ENCODE measurements at regions not wholly inside any gene's neighbourhood (a gene's known extent, or its start where the extent isn't known, plus 50 kb on each side); places are given as distances from the start of the nearest gene placed in this dataset.
A peak's percentile ranks its signal among the peaks of the same experiment; 100 is the strongest.
"Not testable (repeated sequence)": the region's sequence is repeated elsewhere in the genome, so short reads cannot be mapped to it uniquely, and the experiment has no call there.

- ATAC-seq; H3K4me1 ChIP-seq (replicated peaks in 1 of 2; ENCODE audit: control insufficient read depth in 2 of 2, insufficient read depth in 2 of 2, low read length in 2 of 2); H3K9ac ChIP-seq (ENCODE audit: insufficient read depth in 1 of 2, low read depth in 2 of 2, low read length in 2 of 2); in situ Hi-C loops (cut with MboI); H3K9me1 ChIP-seq (ENCODE audit: control insufficient read depth, insufficient read depth, low read length); BruUV-seq (replicated peaks); CTCF ChIA-PET (ENCODE audit: low intra/inter-chr PET ratio); H3K4me2 ChIP-seq (ENCODE audit: insufficient read depth, low read length); H2AFZ ChIP-seq (ENCODE audit: low read depth, low read length); H3K27ac ChIP-seq (ENCODE audit: extremely low read depth, low read depth, low read length); H3K27me3 ChIP-seq (ENCODE audit: control insufficient read depth in 2 of 2, insufficient read depth in 2 of 2, low read length in 2 of 2); DNase-seq (ENCODE audit: extremely low read depth in 1 of 4, low spot score in 3 of 4); H3K9me3 ChIP-seq (replicated peaks; ENCODE audit: control insufficient read depth, insufficient read depth, low read depth, low read length); POLR2A ChIA-PET; intact Hi-C loops (cut with micrococcal nuclease); H3K36me3 ChIP-seq (ENCODE audit: control insufficient read depth, insufficient read depth, low read length); H3K79me2 ChIP-seq (ENCODE audit: control insufficient read depth, insufficient read depth, low read length); FAIRE-seq; H4K20me1 ChIP-seq (replicated peaks; ENCODE audit: control insufficient read depth, insufficient read depth, low read length); H3K4me3 ChIP-seq: not testable (repeated sequence)
- TF ChIP-seq ZNF146 (CRISPR knock-in tag; IDR thresholded peaks at IDR 0.05; ENCODE audit: unreplicated experiment): peak; percentile 53
- 2% methylated on average over 6 of the region's 6 CpGs for WGBS (ENCODE audit: insufficient coverage, low coverage, missing lambda C conversion rate)
Measured at GRCh38 chr14:57127809-57128208, 140.9 kb downstream of the EXOC5 start.

GRCh38 chr14:57122129-57122528, 146.6 kb downstream of the EXOC5 start:
- in situ Hi-C loops (cut with MboI): no loop called here

More at GRCh38 chr14:57122129-57122528, 146.6 kb downstream of the EXOC5 start:
- no peaks in the 10 kb centered on the region for H3K27me3 ChIP-seq (ENCODE audit: control insufficient read depth in 2 of 2, insufficient read depth in 2 of 2, low read length in 2 of 2)
- H3K9me1 ChIP-seq (ENCODE audit: control insufficient read depth, insufficient read depth, low read length): no peaks in the 10 kb centered on the region
- no peak for DNase-seq (ENCODE audit: extremely low read depth in 1 of 4, low spot score in 3 of 4)
- H3K4me2 ChIP-seq (ENCODE audit: insufficient read depth, low read length): no peak overlapping the region
- H3K9ac ChIP-seq (ENCODE audit: insufficient read depth in 1 of 2, low read depth in 2 of 2, low read length in 2 of 2): no peak overlapping the region
- no peaks in the 10 kb centered on the region for H3K36me3 ChIP-seq (ENCODE audit: control insufficient read depth, insufficient read depth, low read length)
- intact Hi-C loops (cut with micrococcal nuclease): no loop called here
- no peaks in the 10 kb centered on the region for H4K20me1 ChIP-seq (replicated peaks; ENCODE audit: control insufficient read depth, insufficient read depth, low read length)
- no peaks in the 10 kb centered on the region for H3K79me2 ChIP-seq (ENCODE audit: control insufficient read depth, insufficient read depth, low read length)
- H3K4me1 ChIP-seq (replicated peaks in 1 of 2; ENCODE audit: control insufficient read depth in 2 of 2, insufficient read depth in 2 of 2, low read length in 2 of 2): no peaks in the 10 kb centered on the region
- ChIA-PET POLR2A (no interaction called here), CTCF (ENCODE audit: low intra/inter-chr PET ratio) (no interaction called here)
- WGBS (ENCODE audit: insufficient coverage, low coverage, missing lambda C conversion rate): 0% methylated on average over 3 of the region's 3 CpGs
- H3K27ac ChIP-seq (ENCODE audit: extremely low read depth, low read depth, low read length): no peak overlapping the region
- TF ChIP-seq DNMT1 (IDR thresholded peaks at IDR 0.05): no peak
- no peak for TF ChIP-seq FOXJ2 (tag; IDR thresholded peaks at IDR 0.05)
- TF ChIP-seq, protein P1, sequence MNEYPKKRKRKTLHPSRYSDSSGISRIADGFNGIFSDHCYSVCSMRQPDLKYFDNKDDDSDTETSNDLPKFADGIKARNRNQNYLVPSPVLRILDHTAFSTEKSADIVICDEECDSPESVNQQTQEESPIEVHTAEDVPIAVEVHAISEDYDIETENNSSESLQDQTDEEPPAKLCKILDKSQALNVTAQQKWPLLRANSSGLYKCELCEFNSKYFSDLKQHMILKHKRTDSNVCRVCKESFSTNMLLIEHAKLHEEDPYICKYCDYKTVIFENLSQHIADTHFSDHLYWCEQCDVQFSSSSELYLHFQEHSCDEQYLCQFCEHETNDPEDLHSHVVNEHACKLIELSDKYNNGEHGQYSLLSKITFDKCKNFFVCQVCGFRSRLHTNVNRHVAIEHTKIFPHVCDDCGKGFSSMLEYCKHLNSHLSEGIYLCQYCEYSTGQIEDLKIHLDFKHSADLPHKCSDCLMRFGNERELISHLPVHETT (CRISPR knock-in tag; conservative IDR thresholded peaks at IDR 0.05 in 1 of 2, IDR thresholded peaks at IDR 0.05 in 1 of 2): no peak
- TF ChIP-seq MAFF (IDR thresholded peaks at IDR 0.05; ENCODE audit: low read length): no peak
- no peak for TF ChIP-seq EHMT2 (IDR thresholded peaks at IDR 0.05)
- TF ChIP-seq ZBED1 (IDR thresholded peaks at IDR 0.05): no peak
- no peak for TF ChIP-seq ZNF696 (CRISPR knock-in tag; conservative IDR thresholded peaks at IDR 0.05)
- TF ChIP-seq, protein P2, sequence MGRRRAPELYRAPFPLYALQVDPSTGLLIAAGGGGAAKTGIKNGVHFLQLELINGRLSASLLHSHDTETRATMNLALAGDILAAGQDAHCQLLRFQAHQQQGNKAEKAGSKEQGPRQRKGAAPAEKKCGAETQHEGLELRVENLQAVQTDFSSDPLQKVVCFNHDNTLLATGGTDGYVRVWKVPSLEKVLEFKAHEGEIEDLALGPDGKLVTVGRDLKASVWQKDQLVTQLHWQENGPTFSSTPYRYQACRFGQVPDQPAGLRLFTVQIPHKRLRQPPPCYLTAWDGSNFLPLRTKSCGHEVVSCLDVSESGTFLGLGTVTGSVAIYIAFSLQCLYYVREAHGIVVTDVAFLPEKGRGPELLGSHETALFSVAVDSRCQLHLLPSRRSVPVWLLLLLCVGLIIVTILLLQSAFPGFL (CRISPR knock-in tag; IDR thresholded peaks at IDR 0.05): no peak
- TF ChIP-seq, protein P3, sequence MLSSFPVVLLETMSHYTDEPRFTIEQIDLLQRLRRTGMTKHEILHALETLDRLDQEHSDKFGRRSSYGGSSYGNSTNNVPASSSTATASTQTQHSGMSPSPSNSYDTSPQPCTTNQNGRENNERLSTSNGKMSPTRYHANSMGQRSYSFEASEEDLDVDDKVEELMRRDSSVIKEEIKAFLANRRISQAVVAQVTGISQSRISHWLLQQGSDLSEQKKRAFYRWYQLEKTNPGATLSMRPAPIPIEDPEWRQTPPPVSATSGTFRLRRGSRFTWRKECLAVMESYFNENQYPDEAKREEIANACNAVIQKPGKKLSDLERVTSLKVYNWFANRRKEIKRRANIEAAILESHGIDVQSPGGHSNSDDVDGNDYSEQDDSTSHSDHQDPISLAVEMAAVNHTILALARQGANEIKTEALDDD (IDR thresholded peaks at IDR 0.05): no peak
- TF ChIP-seq, protein P4, sequence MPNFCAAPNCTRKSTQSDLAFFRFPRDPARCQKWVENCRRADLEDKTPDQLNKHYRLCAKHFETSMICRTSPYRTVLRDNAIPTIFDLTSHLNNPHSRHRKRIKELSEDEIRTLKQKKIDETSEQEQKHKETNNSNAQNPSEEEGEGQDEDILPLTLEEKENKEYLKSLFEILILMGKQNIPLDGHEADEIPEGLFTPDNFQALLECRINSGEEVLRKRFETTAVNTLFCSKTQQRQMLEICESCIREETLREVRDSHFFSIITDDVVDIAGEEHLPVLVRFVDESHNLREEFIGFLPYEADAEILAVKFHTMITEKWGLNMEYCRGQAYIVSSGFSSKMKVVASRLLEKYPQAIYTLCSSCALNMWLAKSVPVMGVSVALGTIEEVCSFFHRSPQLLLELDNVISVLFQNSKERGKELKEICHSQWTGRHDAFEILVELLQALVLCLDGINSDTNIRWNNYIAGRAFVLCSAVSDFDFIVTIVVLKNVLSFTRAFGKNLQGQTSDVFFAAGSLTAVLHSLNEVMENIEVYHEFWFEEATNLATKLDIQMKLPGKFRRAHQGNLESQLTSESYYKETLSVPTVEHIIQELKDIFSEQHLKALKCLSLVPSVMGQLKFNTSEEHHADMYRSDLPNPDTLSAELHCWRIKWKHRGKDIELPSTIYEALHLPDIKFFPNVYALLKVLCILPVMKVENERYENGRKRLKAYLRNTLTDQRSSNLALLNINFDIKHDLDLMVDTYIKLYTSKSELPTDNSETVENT (CRISPR knock-in tag; IDR thresholded peaks at IDR 0.05): no peak
- no peak for FAIRE-seq
- ATAC-seq: no peak
- H3K9me3 ChIP-seq (replicated peaks; ENCODE audit: control insufficient read depth, insufficient read depth, low read depth, low read length): no peaks in the 10 kb centered on the region
- no TSS peak for BruUV-seq (replicated peaks)
- no peak overlapping the region for H2AFZ ChIP-seq (ENCODE audit: low read depth, low read length)
- no peak overlapping the region for H3K4me3 ChIP-seq

Data from K562 (cell line).